AG10803 (cell line): ENCODE measurements at regions not wholly inside any gene's neighbourhood (a gene's known extent, or its start where the extent isn't known, plus 50 kb on each side); places are given as distances from the start of the nearest gene placed in this dataset.

ENCODE experiments used
- DNase-seq: peaks from one replicate; pipeline ENCODE4 v3.0.0; 2010; ENCODE audit warnings: low read depth
- H3K4me3 ChIP-seq: 2 replicates; pipeline ENCODE4 v1.5.1; 2011; ENCODE audit warnings: mild to moderate bottlenecking, low read length, control low read depth
- CTCF ChIP-seq: conservative IDR thresholded peaks from 2 replicates; pipeline ENCODE4 v1.5.1; 2011; ENCODE audit warnings: mild to moderate bottlenecking, low read length, control low read depth, inconsistent platforms

GRCh38 chr14:87170179-87170578 lies 822.8 kb downstream of the GALC start:
- H3K4me3 ChIP-seq: no peak overlapping the region
- no peak for TF ChIP-seq CTCF
- no peak for DNase-seq

- TF ChIP-seq CTCF: no peak
- no peak for DNase-seq
Measured at GRCh38 chr14:87169362-87169761, 823.6 kb downstream of the GALC start.

GRCh38 chr14:87161502-87161901 lies 831.5 kb downstream of the GALC start:
- no peak overlapping the region for H3K4me3 ChIP-seq
- DNase-seq: no peak
- TF ChIP-seq CTCF: no peak

More at GRCh38 chr14:87169362-87169761, 823.6 kb downstream of the GALC start:
- no peak overlapping the region for H3K4me3 ChIP-seq

GRCh38 chr14:87160989-87161388 lies 832.0 kb downstream of the GALC start:
- no peak for TF ChIP-seq CTCF
- peak; percentile 41 for DNase-seq
- no peak overlapping the region for H3K4me3 ChIP-seq

GRCh38 chr14:87158283-87158682 lies 834.7 kb downstream of the GALC start:
- H3K4me3 ChIP-seq: no peak overlapping the region
- no peak for TF ChIP-seq CTCF
- no peak for DNase-seq

- DNase-seq: no peak
- H3K4me3 ChIP-seq: no peak overlapping the region
- TF ChIP-seq CTCF: no peak
Measured at GRCh38 chr14:87156878-87157277, 836.1 kb downstream of the GALC start.

GRCh38 chr14:87155856-87156488 lies 837.0 kb downstream of the GALC start:
- no peak overlapping the region for H3K4me3 ChIP-seq
- DNase-seq: no peak
- TF ChIP-seq CTCF: no peak
